Spleen (tissue), 7 donors: ENCODE measurements at regions not wholly inside any gene's neighbourhood (a gene's known extent, or its start where the extent isn't known, plus 50 kb on each side); places are given as distances from the start of the nearest gene placed in this dataset.

Source experiments
- CTCF ChIP-seq, 11 experiments: fragments of 200-600 bp in 7 of 11; fragments of 450-650 bp in 4 of 11; sonication (generic) in 4 of 11; IDR thresholded peaks in 8 of 11; conservative IDR thresholded peaks in 3 of 11; 1 replicate in 7 of 11; 2 replicates in 4 of 11; pipeline versions ENCODE4 v1.4.0 to v1.8.0; 2016 to 2021; ENCODE audit warnings: antibody characterized with exemption in 11 of 11, inconsistent platforms in 4 of 11, mild to moderate bottlenecking in 1 of 11
- POLR2A ChIP-seq, 3 donors: fragments of 450-650 bp; IDR thresholded peaks; one replicate each; pipeline ENCODE4 v1.5.1; 2017; ENCODE audit warnings: antibody characterized with exemption in 3 of 3, mild to moderate bottlenecking in 1 of 3
- POLR2AphosphoS5 ChIP-seq, 3 donors: sonication (generic); formaldehyde crosslinking; IDR thresholded peaks; one replicate each; pipeline ENCODE4 v1.5.1; 2017; ENCODE audit warnings: antibody characterized with exemption in 3 of 3
- donor health status: DM: no; HTN: no; CAD: no; lungs with moderate emphysema.
- donor health status: DM: no; HTN: no; CAD: no.
- donor health status: DM: no; HTN: no; CAD: no.

DNA sequence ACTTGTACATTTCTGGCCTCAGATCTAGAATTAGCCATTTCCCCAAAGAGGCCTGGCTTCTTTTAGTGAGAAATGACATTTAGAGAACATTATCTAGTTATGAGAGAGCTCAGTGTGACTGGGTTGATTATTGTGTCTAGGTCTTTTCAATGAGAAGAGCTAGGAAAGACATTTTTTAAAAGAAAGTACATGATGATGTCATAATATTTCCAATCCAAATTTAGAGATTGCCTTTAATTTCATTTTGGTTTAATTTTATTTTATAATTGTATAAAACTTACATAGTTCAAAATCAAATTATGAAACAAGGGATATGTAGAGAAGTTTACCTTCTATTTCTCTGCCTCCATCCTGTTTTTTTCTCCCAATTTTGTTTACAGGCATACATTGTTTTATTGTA, 354.9 kb downstream of the TMEM135 start:
- TF ChIP-seq CTCF (IDR thresholded peaks at IDR 0.05 in 8 of 11, conservative IDR thresholded peaks at IDR 0.05 in 3 of 11), result no peak
- TF ChIP-seq POLR2A (IDR thresholded peaks at IDR 0.05), result no peak
- no peak for TF ChIP-seq POLR2AphosphoS5 (IDR thresholded peaks at IDR 0.05)
